ENCODE measurements at regions not wholly inside any gene's neighbourhood (a gene's known extent, or its start where the extent isn't known, plus 50 kb on each side); places are given as distances from the start of the nearest gene placed in this dataset.

GRCh38 chr15:69843276-69843899, 254.3 kb downstream of the TLE3 start:
- H3K4me1 ChIP-seq (ENCODE audit: insufficient read depth) = peaks cover 2% of the 10 kb centered on the region
- 71 to 75% (median 71%) methylated on average over 13 of the region's 13 CpGs for WGBS, 3 donors
- intact Hi-C loops (cut with DNase I) = no loop called here
- H3K36me3 ChIP-seq = no peaks in the 10 kb centered on the region
- no peak overlapping the region for H3K27ac ChIP-seq
- TF ChIP-seq CTCF (IDR thresholded peaks at IDR 0.05) = no peak
- TF ChIP-seq POLR2A (IDR thresholded peaks at IDR 0.05) = no peak
- TF ChIP-seq EP300 (IDR thresholded peaks at IDR 0.05) = no peak
- H3K4me3 ChIP-seq = no peak overlapping the region
- H3K27me3 ChIP-seq = no peaks in the 10 kb centered on the region
- no peaks in the 10 kb centered on the region for H3K9me3 ChIP-seq
- DNase-seq = no peak

GRCh38 chr15:69843900-69844304, 253.8 kb downstream of the TLE3 start:
- H3K9me3 ChIP-seq = no peaks in the 10 kb centered on the region
- no peak overlapping the region for H3K4me3 ChIP-seq
- no peaks in the 10 kb centered on the region for H3K36me3 ChIP-seq
- WGBS, 3 donors = 81 to 87% (median 84%) methylated on average over 10 of the region's 10 CpGs
- intact Hi-C loops (cut with DNase I) = no loop called here
- DNase-seq = no peak
- peaks cover 2% of the 10 kb centered on the region for H3K4me1 ChIP-seq (ENCODE audit: insufficient read depth)
- H3K27ac ChIP-seq = no peak overlapping the region
- TF ChIP-seq EP300 (IDR thresholded peaks at IDR 0.05) (no peak), POLR2A (IDR thresholded peaks at IDR 0.05) (no peak), CTCF (IDR thresholded peaks at IDR 0.05) (no peak)
- no peaks in the 10 kb centered on the region for H3K27me3 ChIP-seq

GRCh38 chr15:69845159-69845558, 252.6 kb downstream of the TLE3 start:
- intact Hi-C loops (cut with DNase I) = no loop called here
- no peak for DNase-seq
- WGBS, 3 donors = 93 to 94% (median 94%) methylated on average over 5 of the region's 5 CpGs

GRCh38 chr15:69847625-69848024, 250.1 kb downstream of the TLE3 start:
- Histone ChIP-seq H3K27ac (no peak overlapping the region), H3K27me3 (no peaks in the 10 kb centered on the region), H3K9me3 (no peaks in the 10 kb centered on the region), H3K36me3 (no peaks in the 10 kb centered on the region), H3K4me1 (ENCODE audit: insufficient read depth) (no peaks in the 10 kb centered on the region), H3K4me3 (no peak overlapping the region)
- WGBS, 3 donors = 76 to 84% (median 80%) methylated on average over 4 of the region's 4 CpGs
- TF ChIP-seq POLR2A (IDR thresholded peaks at IDR 0.05) = no peak
- intact Hi-C loops (cut with DNase I) = no loop called here
- DNase-seq = no peak

More at GRCh38 chr15:69845159-69845558, 252.6 kb downstream of the TLE3 start:
- Histone ChIP-seq H3K9me3 (no peaks in the 10 kb centered on the region), H3K4me1 (ENCODE audit: insufficient read depth) (peaks cover 2% of the 10 kb centered on the region), H3K27ac (no peak overlapping the region), H3K36me3 (no peaks in the 10 kb centered on the region), H3K27me3 (no peaks in the 10 kb centered on the region), H3K4me3 (no peak overlapping the region)
- TF ChIP-seq CTCF (IDR thresholded peaks at IDR 0.05) (no peak), POLR2A (IDR thresholded peaks at IDR 0.05) (no peak)

GRCh38 chr15:69848096-69848495, 249.6 kb downstream of the TLE3 start:
- no peak for DNase-seq
- Histone ChIP-seq H3K27ac (no peak overlapping the region), H3K4me3 (no peak overlapping the region), H3K27me3 (no peaks in the 10 kb centered on the region), H3K4me1 (ENCODE audit: insufficient read depth) (no peaks in the 10 kb centered on the region), H3K36me3 (no peaks in the 10 kb centered on the region), H3K9me3 (no peaks in the 10 kb centered on the region)
- TF ChIP-seq EP300 (IDR thresholded peaks at IDR 0.05) = no peak
- no peak for TF ChIP-seq CTCF (IDR thresholded peaks at IDR 0.05)
- TF ChIP-seq POLR2A (IDR thresholded peaks at IDR 0.05) = no peak
- intact Hi-C loops (cut with DNase I) = no loop called here
- WGBS, 3 donors = 78 to 86% (median 85%) methylated on average over 6 of the region's 6 CpGs
